HepG2 (cell line): ENCODE measurements at regions not wholly inside any gene's neighbourhood (a gene's known extent, or its start where the extent isn't known, plus 50 kb on each side); places are given as distances from the start of the nearest gene placed in this dataset.

ENCODE experiments used
- ELK4 ChIP-seq: sonication (generic); formaldehyde crosslinking; IDR thresholded peaks from 2 replicates; pipeline ENCODE4 v1.9.0; 2021; ENCODE audit warnings: missing genetic modification reagents, borderline replicate concordance
- SP2 ChIP-seq: sonication (generic); formaldehyde crosslinking; IDR thresholded peaks from 2 replicates; pipeline ENCODE4 v1.5.1; 2020; ENCODE audit warnings: mild to moderate bottlenecking, missing genetic modification reagents

- no peak for TF ChIP-seq SP2
- no peak for TF ChIP-seq ELK4
Measured at GRCh38 chr5:74201334-74202081, 439.0 kb downstream of the ENC1 start.
